Effector CD4-positive, alpha-beta T cell (primary cell): ENCODE measurements at regions not wholly inside any gene's neighbourhood (a gene's known extent, or its start where the extent isn't known, plus 50 kb on each side); places are given as distances from the start of the nearest gene placed in this dataset.
"Not testable (repeated sequence)": the region's sequence is repeated elsewhere in the genome, so short reads cannot be mapped to it uniquely, and the experiment has no call there.

Source experiments
- DNase-seq: peaks from one replicate; pipeline ENCODE4 v3.0.0-alpha.2; 2020

GRCh38 chr14:97773598-97773997, 976.4 kb downstream of the VRK1 start:
- no peak for DNase-seq

DNA sequence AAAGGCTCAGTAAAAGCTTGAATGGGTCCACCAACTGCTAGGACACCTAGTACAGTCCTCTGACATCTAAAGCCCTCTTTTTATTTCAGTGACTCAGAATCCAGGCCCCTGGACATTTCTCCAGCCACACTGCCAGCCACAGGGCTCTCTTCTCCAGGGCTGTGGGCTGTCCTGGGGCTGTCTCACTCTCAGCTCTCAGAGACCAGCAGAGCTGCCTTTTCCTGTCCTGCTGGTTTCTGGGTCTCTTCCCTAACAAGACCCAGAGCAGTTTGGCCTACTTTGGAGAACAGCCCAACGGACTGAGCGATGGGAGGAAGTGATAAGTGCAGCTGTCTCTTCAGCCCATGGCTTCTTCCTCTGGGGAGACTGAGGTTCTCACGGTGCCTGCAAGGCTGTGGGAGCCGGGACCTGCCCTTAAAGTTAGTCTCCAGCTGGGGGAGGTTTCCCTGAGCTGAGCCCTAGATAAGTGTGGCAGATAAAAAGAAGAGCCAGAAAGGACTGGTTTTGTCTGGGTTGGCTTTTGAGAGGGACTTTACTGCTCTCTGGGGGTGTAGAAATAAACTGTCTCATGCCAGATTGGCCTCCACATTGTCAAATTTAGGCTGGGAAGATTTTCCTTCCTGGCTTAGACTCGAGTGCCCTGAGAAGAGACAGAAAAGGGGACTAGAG, 979.8 kb downstream of the VRK1 start:
- no peak for DNase-seq

DNA sequence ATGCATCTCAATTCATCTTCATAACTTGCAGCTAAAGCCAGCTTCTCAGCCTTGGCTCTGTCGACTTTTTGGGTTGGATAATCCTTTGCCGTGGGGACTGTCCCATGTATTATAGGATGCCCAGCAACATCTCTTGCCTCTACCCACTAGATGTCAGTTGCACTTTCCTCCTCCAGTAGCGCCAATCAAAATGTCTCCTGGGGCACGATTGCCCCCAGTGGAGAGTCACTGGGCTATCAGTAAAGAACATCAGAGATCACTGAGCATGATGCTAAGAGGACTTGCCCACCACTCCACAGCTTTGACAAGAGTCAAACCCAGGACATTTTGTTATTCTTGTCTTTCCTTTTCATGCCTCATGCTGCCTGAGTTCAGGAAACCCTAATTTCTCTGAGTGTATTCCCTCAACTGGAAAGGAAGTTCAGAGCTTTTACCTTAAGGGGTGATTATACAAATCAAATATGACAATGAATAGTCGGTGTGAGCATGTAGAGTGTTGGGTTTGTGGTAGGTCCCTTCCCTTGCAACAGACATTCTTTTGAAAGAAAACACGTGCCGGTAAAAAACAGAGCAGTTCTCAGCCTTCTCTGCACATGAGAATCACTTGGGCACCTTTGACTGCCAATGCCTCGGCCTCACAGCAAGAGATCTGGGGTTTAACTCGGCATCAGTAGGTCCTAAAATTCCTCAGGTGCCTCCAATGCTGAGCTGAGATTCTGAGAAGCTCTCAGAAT, 980.6 kb downstream of the VRK1 start:
- no peak for DNase-seq

DNA sequence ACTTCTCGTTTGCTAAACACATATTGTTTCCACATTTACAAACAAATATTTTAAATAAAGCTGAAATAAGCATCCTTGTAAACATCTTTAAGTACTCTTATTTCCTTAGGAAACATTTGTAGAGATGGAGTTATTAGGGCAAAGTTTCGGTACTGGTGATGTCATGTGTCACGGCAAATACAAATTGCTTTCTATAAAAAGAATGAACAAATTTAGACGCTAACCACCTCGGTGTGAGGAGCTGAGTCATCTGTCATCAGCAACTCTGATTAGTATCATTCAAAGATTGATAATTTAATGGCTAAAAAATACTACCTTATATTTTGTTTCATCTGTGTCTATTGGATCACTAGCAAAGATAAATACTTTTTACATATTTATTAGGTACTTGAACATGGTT, 982.0 kb downstream of the VRK1 start:
- no peak for DNase-seq

DNA sequence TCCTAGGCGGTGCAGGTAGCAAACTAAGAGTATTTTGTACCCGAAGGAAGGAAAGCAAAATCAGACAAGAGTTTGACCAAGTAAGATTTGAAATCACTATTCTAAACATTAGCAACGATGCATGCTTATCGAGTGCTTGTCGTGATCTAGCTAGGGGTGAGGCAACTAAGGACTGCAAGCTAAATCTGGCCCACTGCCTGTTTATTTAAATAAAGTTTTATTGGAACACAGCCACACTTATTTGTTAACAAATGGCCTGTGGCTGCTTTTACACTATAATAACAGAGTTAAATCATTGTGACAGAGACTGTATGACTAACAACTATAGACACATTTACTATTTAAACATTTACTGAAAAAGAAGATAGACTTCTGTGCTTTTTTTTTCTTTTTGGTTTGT, 983.6 kb downstream of the VRK1 start:
- no peak for DNase-seq

GRCh38 chr14:97781961-97782360, 984.8 kb downstream of the VRK1 start:
- DNase-seq: no peak

DNA sequence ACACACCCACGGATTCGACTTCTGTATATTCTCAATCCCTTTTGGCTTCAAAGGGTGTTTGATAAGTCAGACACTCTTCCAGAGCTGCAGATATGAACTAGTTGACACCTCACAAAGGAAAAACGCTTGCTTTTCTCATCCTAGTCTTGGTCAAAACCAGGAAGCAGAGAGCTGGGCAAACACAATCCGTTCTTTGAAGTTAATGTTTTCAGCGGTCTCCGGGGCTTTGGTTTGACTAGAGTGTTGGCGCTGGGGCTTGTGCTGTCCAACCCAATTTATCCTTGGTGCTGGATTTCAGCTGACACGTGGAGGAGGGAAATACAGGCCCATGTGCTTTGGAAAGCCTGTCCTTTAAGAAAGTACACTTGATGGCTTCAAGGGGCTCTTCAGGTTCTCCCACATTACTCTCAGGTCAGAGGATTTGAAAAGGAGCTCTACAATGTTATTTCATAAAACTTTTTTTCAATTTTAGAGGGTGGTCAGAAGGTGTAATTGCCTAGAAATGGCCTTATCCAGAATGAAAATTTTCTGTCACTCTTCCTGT, 985.8 kb downstream of the VRK1 start:
- no peak for DNase-seq

DNA sequence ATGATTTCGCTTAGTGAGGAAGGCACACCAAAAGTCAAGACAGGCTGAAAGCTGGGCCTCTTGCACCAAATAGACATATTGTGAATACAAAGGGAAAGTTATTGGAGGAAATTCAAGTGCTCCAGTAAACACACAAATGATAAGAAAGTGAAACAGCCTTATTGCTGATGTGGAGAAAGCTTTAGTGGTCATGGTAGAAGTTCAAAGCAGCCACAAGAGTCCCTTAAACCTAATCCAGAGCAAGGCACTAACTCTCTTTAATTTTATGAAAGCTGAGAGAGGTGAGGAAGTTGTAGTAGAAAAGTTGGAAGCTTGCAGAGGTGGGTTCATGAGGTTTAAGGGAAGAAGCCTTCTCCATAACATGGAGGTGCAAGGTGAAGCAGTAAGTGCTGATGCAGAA, 988.3 kb downstream of the VRK1 start:
- DNase-seq: no peak

GRCh38 chr14:97788364-97788763, 991.2 kb downstream of the VRK1 start:
- no peak for DNase-seq

GRCh38 chr14:97788846-97789526, 991.8 kb downstream of the VRK1 start:
- DNase-seq: no peak

DNA sequence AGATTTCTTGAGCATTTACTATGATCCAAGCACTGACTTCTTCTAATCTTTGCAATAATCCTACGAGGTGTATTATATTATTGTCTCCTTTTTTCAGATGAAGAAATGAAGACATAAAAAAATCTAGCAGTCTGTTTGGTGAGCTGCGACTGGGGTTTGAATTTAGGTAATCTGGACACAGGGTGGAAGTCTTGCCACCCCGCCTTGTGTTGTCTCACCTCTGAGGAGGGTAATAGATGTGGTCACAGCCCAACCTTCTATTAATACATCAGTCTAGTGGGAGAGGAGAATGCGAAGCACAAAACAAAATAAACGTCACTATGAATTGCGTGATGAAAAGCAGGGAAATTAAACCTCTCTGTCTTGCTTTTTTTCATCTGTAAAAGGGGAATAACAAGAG, 993.9 kb downstream of the VRK1 start:
- no peak for DNase-seq

DNA sequence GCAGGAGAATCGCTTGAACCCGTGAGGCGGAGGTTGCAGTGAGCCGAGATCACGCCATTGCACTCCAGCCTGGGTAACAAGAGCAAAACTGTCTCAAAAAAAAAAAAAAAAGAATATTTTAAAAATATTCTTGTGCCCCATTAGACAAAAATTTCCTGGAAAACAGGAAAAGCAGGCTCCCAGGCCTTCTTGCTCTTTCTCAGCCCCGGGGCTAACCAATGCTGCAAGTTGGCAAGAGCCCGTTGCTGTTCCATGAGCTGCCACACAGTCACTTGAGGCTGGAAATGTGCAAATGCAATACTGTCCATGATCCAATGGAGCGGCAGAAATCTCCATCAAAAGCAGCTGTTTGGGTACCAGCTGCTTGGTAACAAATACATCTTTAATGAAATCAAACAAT, 994.7 kb downstream of the VRK1 start:
- DNase-seq: no peak

GRCh38 chr14:97796511-97796910, 999.3 kb downstream of the VRK1 start:
- DNase-seq: no peak

DNA sequence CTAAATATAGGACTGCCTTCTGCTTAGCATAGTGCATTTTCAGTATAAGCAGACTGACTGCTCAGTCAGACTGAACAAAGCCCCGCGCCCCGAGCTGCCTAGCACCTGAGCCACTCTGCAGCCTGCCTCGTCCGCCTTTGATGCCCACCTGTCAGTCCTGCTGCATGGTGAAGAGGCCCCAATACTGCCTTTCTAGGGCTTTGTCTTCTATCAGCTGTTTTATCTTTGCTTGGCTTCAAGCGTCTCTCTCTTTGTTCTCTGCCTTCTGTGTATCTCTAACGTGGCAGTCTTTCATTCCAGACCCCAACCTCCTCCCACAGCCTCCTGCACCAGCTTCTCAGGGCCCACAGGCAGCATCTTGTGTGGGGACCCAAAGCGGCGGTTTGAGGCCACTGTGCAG, 1001.0 kb downstream of the VRK1 start:
- no peak for DNase-seq

GRCh38 chr14:97802430-97803373, 1005.5 kb downstream of the VRK1 start:
- no peak for DNase-seq

- no peak for DNase-seq
These were observed 1006.9 kb downstream of the VRK1 start for GRCh38 chr14:97804056-97804455.

- no peak for DNase-seq
These were observed 1009.7 kb downstream of the VRK1 start for GRCh38 chr14:97806891-97807290.

DNA sequence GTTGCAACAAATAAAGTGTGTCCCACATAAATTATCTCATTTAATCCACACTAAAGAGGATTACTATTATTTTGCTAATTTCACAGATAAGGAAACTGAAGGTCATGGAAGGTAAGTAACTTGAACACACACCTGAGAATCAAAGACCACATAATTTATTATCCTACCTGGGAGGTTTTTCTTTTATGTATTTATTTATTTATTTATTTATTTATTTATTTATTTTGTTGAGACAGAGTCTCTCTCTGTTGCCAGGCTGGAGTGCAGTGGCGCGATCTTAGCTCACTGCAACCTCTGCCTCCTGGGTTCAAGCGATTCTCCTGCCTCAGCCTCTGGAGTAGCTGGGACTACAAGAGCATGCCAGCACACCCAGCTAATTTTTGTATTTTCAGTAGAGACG, 1011.4 kb downstream of the VRK1 start:
- DNase-seq: not testable (repeated sequence)

- no peak for DNase-seq
These were observed 1016.4 kb downstream of the VRK1 start for GRCh38 chr14:97813556-97813955.

- no peak for DNase-seq
These were observed 1023.6 kb downstream of the VRK1 start for GRCh38 chr14:97820781-97821180.

DNA sequence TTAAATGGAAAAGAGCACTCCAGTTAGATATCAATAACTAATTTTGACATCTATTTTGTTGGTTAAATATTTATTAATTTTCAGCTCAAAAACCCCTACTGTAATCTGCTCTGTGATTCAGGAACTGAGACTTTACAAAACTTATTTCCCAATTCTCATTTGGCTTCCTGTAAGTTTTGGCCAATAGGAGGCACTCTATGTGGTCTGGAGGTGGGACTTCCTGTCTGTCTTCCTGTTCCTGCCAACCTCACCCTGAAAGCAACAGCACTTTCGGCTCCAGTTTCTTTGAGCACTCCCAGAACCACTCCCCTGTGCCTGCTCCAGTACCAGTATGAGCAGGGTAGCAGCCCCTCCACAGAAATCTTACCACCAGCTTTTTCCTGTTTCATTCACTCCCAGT, 1027.0 kb downstream of the VRK1 start:
- no peak for DNase-seq

- no peak for DNase-seq
These were observed 1030.6 kb downstream of the VRK1 start for GRCh38 chr14:97827746-97828145.

DNA sequence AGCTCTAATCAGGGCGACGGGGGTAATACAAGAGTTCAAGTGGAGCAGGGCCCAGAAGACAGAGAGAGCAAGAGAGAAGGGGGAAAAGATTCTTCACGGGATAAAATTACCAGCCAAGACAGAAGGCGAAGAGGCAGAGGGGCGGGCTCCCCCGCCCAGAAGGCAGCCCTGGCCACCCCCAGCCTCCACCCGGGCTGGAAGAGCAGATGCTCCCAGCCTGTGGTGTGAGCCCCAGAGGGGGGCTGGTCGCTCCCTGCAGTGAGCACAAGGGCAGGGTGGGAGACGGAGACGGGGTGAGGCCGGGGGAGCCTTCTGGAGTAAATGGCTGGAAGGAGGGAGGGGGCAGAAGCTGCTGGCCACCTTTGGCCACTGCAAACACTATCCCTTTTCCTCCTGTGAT, 1035.6 kb downstream of the VRK1 start:
- DNase-seq: no peak
